HEK293 (cell line): ENCODE measurements at regions not wholly inside any gene's neighbourhood (a gene's known extent, or its start where the extent isn't known, plus 50 kb on each side); places are given as distances from the start of the nearest gene placed in this dataset.

ENCODE experiments used
- ZNF416 ChIP-seq: fragments of 450-650 bp; formaldehyde crosslinking; IDR thresholded peaks from 2 replicates; pipeline ENCODE4 v1.5.1; 2016; ENCODE audit warnings: missing biosample characterization, missing genetic modification characterization
- ZNF501 ChIP-seq: fragments of 450-650 bp; formaldehyde crosslinking; IDR thresholded peaks from 2 replicates; pipeline ENCODE4 v1.5.1; 2016; ENCODE audit warnings: missing biosample characterization, missing genetic modification characterization
- ZNF76 ChIP-seq: fragments of 450-650 bp; formaldehyde crosslinking; IDR thresholded peaks from 2 replicates; pipeline ENCODE4; 2016; ENCODE audit warnings: low read depth, missing biosample characterization, missing genetic modification characterization, borderline replicate concordance
- ZNF830 ChIP-seq: fragments of 450-650 bp; IDR thresholded peaks from 2 replicates; pipeline ENCODE4 v1.5.0; 2018; ENCODE audit warnings: missing biosample characterization, missing genetic modification characterization, low read depth, mild to moderate bottlenecking, moderate library complexity
- ZSCAN30 ChIP-seq: fragments of 450-650 bp; IDR thresholded peaks from 2 replicates; pipeline ENCODE4 v1.5.1; 2018; ENCODE audit warnings: missing biosample characterization, mild to moderate bottlenecking, missing genetic modification characterization, moderate library complexity
- TF ChIP-seq, protein P1 (sequence below): fragments of 450-650 bp; formaldehyde crosslinking; IDR thresholded peaks from 2 replicates; pipeline ENCODE4 v1.5.1; 2016; ENCODE audit warnings: missing biosample characterization, missing genetic modification characterization

DNA sequence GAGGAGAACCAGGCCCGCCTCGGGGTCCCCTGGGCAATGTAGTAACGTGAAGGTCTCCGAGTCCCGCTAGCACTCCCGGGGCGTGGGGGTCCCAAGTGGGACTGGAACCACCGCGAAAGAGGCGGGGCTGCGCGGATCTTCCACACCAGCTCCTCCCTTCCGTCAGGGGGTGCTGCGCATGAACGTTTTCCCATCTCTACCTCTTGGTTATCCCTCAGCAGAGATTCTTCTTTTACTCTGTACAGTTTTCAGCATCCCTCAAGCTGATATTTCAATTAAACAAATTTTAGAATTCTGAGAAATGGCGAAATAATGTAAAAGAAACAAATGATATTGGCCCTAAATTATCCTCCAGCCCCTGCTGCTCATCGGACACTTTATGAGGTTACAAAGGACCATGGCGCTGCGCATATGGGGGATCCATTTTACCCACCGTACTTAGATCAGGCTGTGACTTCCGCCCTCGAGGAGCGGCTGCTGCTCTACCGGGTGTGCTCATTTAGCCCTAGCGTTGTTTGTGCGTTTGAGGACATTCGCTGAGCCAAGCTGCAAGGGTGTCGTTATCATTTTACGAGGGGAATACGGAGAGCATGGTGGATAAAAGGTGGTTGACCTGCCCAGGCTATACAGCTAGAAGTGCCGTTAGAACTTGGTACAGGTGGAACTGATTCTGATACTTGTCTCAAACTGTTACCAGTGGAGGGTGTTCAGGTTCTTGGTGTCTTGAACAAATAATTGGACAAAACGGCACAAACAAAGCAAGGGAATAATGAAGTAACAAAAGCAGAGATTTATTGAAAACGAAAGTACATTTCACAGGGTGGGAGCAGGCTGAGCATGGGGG is 75.2 kb upstream of the CHD6 start:
- TF ChIP-seq ZNF501 (tag by site-specific recombination) (peak; percentile 35; the same call in 1 of the 2 replicates), ZNF416 (tag by site-specific recombination) (no peak), ZNF76 (tag by site-specific recombination) (peak; percentile 58; the same call in 1 of the 2 replicates), ZNF830 (tag by site-specific recombination) (no peak), ZSCAN30 (tag by site-specific recombination) (peak; percentile 77; the same call in 1 of the 2 replicates)
- TF ChIP-seq, protein P1, sequence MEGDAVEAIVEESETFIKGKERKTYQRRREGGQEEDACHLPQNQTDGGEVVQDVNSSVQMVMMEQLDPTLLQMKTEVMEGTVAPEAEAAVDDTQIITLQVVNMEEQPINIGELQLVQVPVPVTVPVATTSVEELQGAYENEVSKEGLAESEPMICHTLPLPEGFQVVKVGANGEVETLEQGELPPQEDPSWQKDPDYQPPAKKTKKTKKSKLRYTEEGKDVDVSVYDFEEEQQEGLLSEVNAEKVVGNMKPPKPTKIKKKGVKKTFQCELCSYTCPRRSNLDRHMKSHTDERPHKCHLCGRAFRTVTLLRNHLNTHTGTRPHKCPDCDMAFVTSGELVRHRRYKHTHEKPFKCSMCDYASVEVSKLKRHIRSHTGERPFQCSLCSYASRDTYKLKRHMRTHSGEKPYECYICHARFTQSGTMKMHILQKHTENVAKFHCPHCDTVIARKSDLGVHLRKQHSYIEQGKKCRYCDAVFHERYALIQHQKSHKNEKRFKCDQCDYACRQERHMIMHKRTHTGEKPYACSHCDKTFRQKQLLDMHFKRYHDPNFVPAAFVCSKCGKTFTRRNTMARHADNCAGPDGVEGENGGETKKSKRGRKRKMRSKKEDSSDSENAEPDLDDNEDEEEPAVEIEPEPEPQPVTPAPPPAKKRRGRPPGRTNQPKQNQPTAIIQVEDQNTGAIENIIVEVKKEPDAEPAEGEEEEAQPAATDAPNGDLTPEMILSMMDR (tag by site-specific recombination): peak; percentile 83
